ENCODE measurements at regions not wholly inside any gene's neighbourhood (a gene's known extent, or its start where the extent isn't known, plus 50 kb on each side); places are given as distances from the start of the nearest gene placed in this dataset.

DNA sequence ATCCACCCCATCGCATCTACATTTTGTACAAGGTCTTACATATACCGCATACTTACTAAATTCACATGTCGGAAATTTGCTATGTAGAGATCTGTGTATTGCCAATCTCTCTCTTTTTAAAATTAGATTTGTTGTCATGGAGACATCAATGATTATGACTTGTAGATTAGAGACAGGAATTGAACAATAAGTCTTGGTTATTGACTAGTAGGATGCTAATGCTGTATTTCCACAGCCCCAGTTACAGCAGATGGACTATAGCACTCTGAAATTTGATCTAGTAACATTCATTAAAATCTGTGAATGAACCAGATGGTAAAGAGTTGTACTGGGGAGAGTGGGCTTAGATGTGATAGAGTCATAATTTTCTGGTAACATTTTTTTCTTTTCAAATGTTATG lies 805.7 kb downstream of the SLC4A3 start:
- H3K36me3 Mint-ChIP-seq (ENCODE audit: insufficient read depth in 1 of 3, low read depth in 3 of 3): no peaks in the 10 kb centered on the region
- no peak overlapping the region for H2AFZ ChIP-seq (ENCODE audit: low read length)
- H2AK5ac ChIP-seq (ENCODE audit: insufficient read length, low read length): no peak overlapping the region
- H3K79me1 ChIP-seq (ENCODE audit: insufficient read depth, low read depth, low read length, poor library complexity, severe bottlenecking): no peaks in the 10 kb centered on the region
- H2BK12ac ChIP-seq (ENCODE audit: insufficient read length, low read depth, low read length): no peak overlapping the region
- H2BK120ac ChIP-seq (ENCODE audit: low read depth, low read length, poor library complexity, severe bottlenecking): no peak overlapping the region
- no peak overlapping the region for H3K4ac ChIP-seq (ENCODE audit: low read depth, low read length)
- H2BK15ac ChIP-seq (ENCODE audit: low read depth, low read length): no peak overlapping the region
- H4K5ac ChIP-seq (ENCODE audit: insufficient read length, low read depth, low read length): no peak overlapping the region
- H3K9ac ChIP-seq (ENCODE audit: extremely low read depth, insufficient read length, low read length): no peak overlapping the region
- TF ChIP-seq, protein P1, sequence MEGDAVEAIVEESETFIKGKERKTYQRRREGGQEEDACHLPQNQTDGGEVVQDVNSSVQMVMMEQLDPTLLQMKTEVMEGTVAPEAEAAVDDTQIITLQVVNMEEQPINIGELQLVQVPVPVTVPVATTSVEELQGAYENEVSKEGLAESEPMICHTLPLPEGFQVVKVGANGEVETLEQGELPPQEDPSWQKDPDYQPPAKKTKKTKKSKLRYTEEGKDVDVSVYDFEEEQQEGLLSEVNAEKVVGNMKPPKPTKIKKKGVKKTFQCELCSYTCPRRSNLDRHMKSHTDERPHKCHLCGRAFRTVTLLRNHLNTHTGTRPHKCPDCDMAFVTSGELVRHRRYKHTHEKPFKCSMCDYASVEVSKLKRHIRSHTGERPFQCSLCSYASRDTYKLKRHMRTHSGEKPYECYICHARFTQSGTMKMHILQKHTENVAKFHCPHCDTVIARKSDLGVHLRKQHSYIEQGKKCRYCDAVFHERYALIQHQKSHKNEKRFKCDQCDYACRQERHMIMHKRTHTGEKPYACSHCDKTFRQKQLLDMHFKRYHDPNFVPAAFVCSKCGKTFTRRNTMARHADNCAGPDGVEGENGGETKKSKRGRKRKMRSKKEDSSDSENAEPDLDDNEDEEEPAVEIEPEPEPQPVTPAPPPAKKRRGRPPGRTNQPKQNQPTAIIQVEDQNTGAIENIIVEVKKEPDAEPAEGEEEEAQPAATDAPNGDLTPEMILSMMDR (conservative IDR thresholded peaks at IDR 0.05): no peak
- H4K20me1 ChIP-seq (ENCODE audit: control insufficient read depth, insufficient read depth, insufficient read length): no peaks in the 10 kb centered on the region
- DNase-seq: no peak
- H3K9me3 ChIP-seq (ENCODE audit: control insufficient read depth, low read depth, low read length): no peaks in the 10 kb centered on the region
- no peak overlapping the region for H3K14ac ChIP-seq (ENCODE audit: insufficient read depth, low read length)
- no peaks in the 10 kb centered on the region for H3K4me1 ChIP-seq (ENCODE audit: insufficient read depth, low read length)
- no peak overlapping the region for H3T11ph ChIP-seq (ENCODE audit: low read length)
- no peak overlapping the region for H3K27ac Mint-ChIP-seq
- H4K8ac ChIP-seq (replicated peaks; ENCODE audit: insufficient read length, low read depth, low read length): no peak overlapping the region
- no CpG with 5 or more reads among the region's 3 CpGs for WGBS (ENCODE audit: extremely low coverage, insufficient read length, low lambda C conversion rate)
- no peak overlapping the region for H3K4me3 Mint-ChIP-seq
- no peaks in the 10 kb centered on the region for H3K9me3 Mint-ChIP-seq
- H4K91ac ChIP-seq (ENCODE audit: insufficient read length, low read depth, low read length): no peak overlapping the region
- H3K23ac ChIP-seq (ENCODE audit: insufficient read length, low read depth, low read length): no peak overlapping the region
- H3K79me2 ChIP-seq (ENCODE audit: insufficient read depth, low read length): no peaks in the 10 kb centered on the region
- H3K4me1 Mint-ChIP-seq: no peaks in the 10 kb centered on the region
- H3K18ac ChIP-seq (ENCODE audit: insufficient read length, low read depth, low read length): no peak overlapping the region
- no peak overlapping the region for H2BK5ac ChIP-seq (ENCODE audit: insufficient read length, low read length)
- H3K27me3 ChIP-seq (ENCODE audit: insufficient read depth, low read length): no peaks in the 10 kb centered on the region
- no peaks in the 10 kb centered on the region for H3K23me2 ChIP-seq (ENCODE audit: insufficient read length, low read depth, low read length, poor library complexity, severe bottlenecking)
- H3K4me2 ChIP-seq (ENCODE audit: insufficient read depth, insufficient read length, low read length): no peak overlapping the region
- H3K27ac ChIP-seq (ENCODE audit: insufficient read length, low read depth, low read length): no peak overlapping the region
- H2BK20ac ChIP-seq (ENCODE audit: low read depth, low read length, poor library complexity, severe bottlenecking): no peak overlapping the region
- H3K27me3 Mint-ChIP-seq (ENCODE audit: low read depth): no peaks in the 10 kb centered on the region
- no peak overlapping the region for H3K56ac ChIP-seq (ENCODE audit: insufficient read length, low read depth, low read length)
